ENCODE measurements at regions not wholly inside any gene's neighbourhood (a gene's known extent, or its start where the extent isn't known, plus 50 kb on each side); places are given as distances from the start of the nearest gene placed in this dataset.

- Histone ChIP-seq H3K9me3 (ENCODE audit: control insufficient read depth, insufficient read depth, low read depth, low read length) (no peaks in the 10 kb centered on the region), H3K4me1 (ENCODE audit: control insufficient read depth, extremely low read depth, insufficient read depth, low read length) (no peaks in the 10 kb centered on the region), H3K27me3 (ENCODE audit: control insufficient read depth, insufficient read depth, low read length) (no peaks in the 10 kb centered on the region), H4K20me1 (ENCODE audit: control insufficient read depth, extremely low read depth, insufficient read depth, low read length) (no peaks in the 10 kb centered on the region), H3K4me2 (ENCODE audit: extremely low read depth, insufficient read depth, low read length) (no peak overlapping the region), H3K4me3 (replicated peaks in 1 of 4; ENCODE audit: control extremely low read depth in 1 of 4, insufficient read depth in 1 of 4, low read depth in 3 of 4, low read length in 4 of 4) (no peak overlapping the region), H2AFZ (ENCODE audit: low read length) (no peak overlapping the region), H3K9ac (ENCODE audit: insufficient read depth, low read length) (no peak overlapping the region), H3K79me2 (ENCODE audit: control insufficient read depth, insufficient read depth, low read length) (no peaks in the 10 kb centered on the region), H3K27ac (ENCODE audit: insufficient read depth, low read length) (no peak overlapping the region), H3K36me3 (ENCODE audit: control insufficient read depth, insufficient read depth, low read length) (no peaks in the 10 kb centered on the region)
- DNase-seq (ENCODE audit: low read depth in 2 of 2) = no peak
- TF ChIP-seq CTCF (conservative IDR thresholded peaks at IDR 0.05 in 1 of 2, IDR thresholded peaks at IDR 0.05 in 1 of 2; ENCODE audit: low read depth in 1 of 2, low read length in 2 of 2) (no peak), EZH2 (IDR thresholded peaks at IDR 0.05; ENCODE audit: low read length, missing control alignments) (no peak)
Measured at GRCh38 chr2:76310894-76311633, 600.3 kb upstream of the GCFC2 start.

GRCh38 chr2:76307495-76307894, 596.8 kb upstream of the GCFC2 start:
- Histone ChIP-seq H4K20me1 (ENCODE audit: control insufficient read depth, extremely low read depth, insufficient read depth, low read length) (no peaks in the 10 kb centered on the region), H3K4me2 (ENCODE audit: extremely low read depth, insufficient read depth, low read length) (no peak overlapping the region), H3K27me3 (ENCODE audit: control insufficient read depth, insufficient read depth, low read length) (no peaks in the 10 kb centered on the region), H3K4me3 (replicated peaks in 1 of 4; ENCODE audit: control extremely low read depth in 1 of 4, insufficient read depth in 1 of 4, low read depth in 3 of 4, low read length in 4 of 4) (no peak overlapping the region), H2AFZ (ENCODE audit: low read length) (no peak overlapping the region), H3K9ac (ENCODE audit: insufficient read depth, low read length) (no peak overlapping the region), H3K4me1 (ENCODE audit: control insufficient read depth, extremely low read depth, insufficient read depth, low read length) (no peaks in the 10 kb centered on the region), H3K9me3 (ENCODE audit: control insufficient read depth, insufficient read depth, low read depth, low read length) (no peaks in the 10 kb centered on the region), H3K79me2 (ENCODE audit: control insufficient read depth, insufficient read depth, low read length) (no peaks in the 10 kb centered on the region), H3K27ac (ENCODE audit: insufficient read depth, low read length) (no peak overlapping the region), H3K36me3 (ENCODE audit: control insufficient read depth, insufficient read depth, low read length) (no peaks in the 10 kb centered on the region)
- DNase-seq (ENCODE audit: low read depth in 2 of 2) = no peak
- TF ChIP-seq CTCF (conservative IDR thresholded peaks at IDR 0.05 in 1 of 2, IDR thresholded peaks at IDR 0.05 in 1 of 2; ENCODE audit: low read depth in 1 of 2, low read length in 2 of 2) (no peak), EZH2 (IDR thresholded peaks at IDR 0.05; ENCODE audit: low read length, missing control alignments) (no peak)

- H3K79me2 ChIP-seq (ENCODE audit: control insufficient read depth, insufficient read depth, low read length) = no peaks in the 10 kb centered on the region
- no peak overlapping the region for H3K27ac ChIP-seq (ENCODE audit: insufficient read depth, low read length)
- no peaks in the 10 kb centered on the region for H3K36me3 ChIP-seq (ENCODE audit: control insufficient read depth, insufficient read depth, low read length)
- no peaks in the 10 kb centered on the region for H3K27me3 ChIP-seq (ENCODE audit: control insufficient read depth, insufficient read depth, low read length)
- DNase-seq (ENCODE audit: low read depth in 2 of 2) = no peak
- no peaks in the 10 kb centered on the region for H4K20me1 ChIP-seq (ENCODE audit: control insufficient read depth, extremely low read depth, insufficient read depth, low read length)
- H3K9me3 ChIP-seq (ENCODE audit: control insufficient read depth, insufficient read depth, low read depth, low read length) = no peaks in the 10 kb centered on the region
- no peak overlapping the region for H3K4me2 ChIP-seq (ENCODE audit: extremely low read depth, insufficient read depth, low read length)
- TF ChIP-seq EZH2 (IDR thresholded peaks at IDR 0.05; ENCODE audit: low read length, missing control alignments) (no peak), CTCF (conservative IDR thresholded peaks at IDR 0.05 in 1 of 2, IDR thresholded peaks at IDR 0.05 in 1 of 2; ENCODE audit: low read depth in 1 of 2, low read length in 2 of 2) (no peak)
- no peaks in the 10 kb centered on the region for H3K4me1 ChIP-seq (ENCODE audit: control insufficient read depth, extremely low read depth, insufficient read depth, low read length)
- H2AFZ ChIP-seq (ENCODE audit: low read length) = no peak overlapping the region
- no peak overlapping the region for H3K4me3 ChIP-seq (replicated peaks in 1 of 4; ENCODE audit: control extremely low read depth in 1 of 4, insufficient read depth in 1 of 4, low read depth in 3 of 4, low read length in 4 of 4)
- H3K9ac ChIP-seq (ENCODE audit: insufficient read depth, low read length) = no peak overlapping the region
Measured at GRCh38 chr2:76298041-76298440, 587.3 kb upstream of the GCFC2 start.
